ENCODE measurements at regions not wholly inside any gene's neighbourhood (a gene's known extent, or its start where the extent isn't known, plus 50 kb on each side); places are given as distances from the start of the nearest gene placed in this dataset.
A peak's percentile ranks its signal among the peaks of the same experiment; 100 is the strongest.

DNA sequence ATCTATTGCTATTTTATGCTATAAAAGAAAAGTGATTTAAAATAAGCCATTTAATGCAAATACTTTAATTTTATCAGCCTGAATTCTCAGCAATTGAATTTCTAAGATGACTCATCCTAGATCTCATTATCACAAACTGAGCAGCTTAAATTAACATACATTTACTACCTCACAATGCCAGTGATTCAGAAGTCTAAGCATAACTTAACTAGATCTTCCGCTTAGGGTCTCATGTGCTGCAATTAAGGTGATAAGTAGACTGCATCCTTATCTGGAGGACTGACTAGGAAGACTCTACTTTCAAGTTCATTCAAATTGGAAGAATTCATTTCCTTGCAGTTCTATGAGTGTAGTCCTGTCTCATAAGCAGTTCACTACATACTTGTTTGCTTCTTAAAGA lies 286.6 kb downstream of the COL11A1 start:
- Histone ChIP-seq H3K9me2 (replicated peaks; ENCODE audit: low read length) (no peaks in the 10 kb centered on the region), H3K36me3 (ENCODE audit: low read depth, low read length) (no peaks in the 10 kb centered on the region), H3K9ac (ENCODE audit: low read length) (no peak overlapping the region), H3K4me3 (ENCODE audit: low read length) (no peak overlapping the region), H3F3A (ENCODE audit: low read length, unreplicated experiment) (peaks cover 4% of the 10 kb centered on the region), H3K4me2 (ENCODE audit: low read length) (no peak overlapping the region), H4K20me1 (ENCODE audit: low read length) (no peaks in the 10 kb centered on the region), H3K79me2 (ENCODE audit: low read length) (no peaks in the 10 kb centered on the region), H3K27ac (ENCODE audit: low read length) (no peak overlapping the region), H3K27me3 (ENCODE audit: low read length) (no peaks in the 10 kb centered on the region), H2AFZ (ENCODE audit: low read length) (no peak overlapping the region), H3K9me3 (ENCODE audit: low read length) (no peaks in the 10 kb centered on the region), H3K4me1 (ENCODE audit: insufficient read depth, low read length) (peaks cover 24% of the 10 kb centered on the region)
- no peak for DNase-seq
- no peak for ATAC-seq
- TF ChIP-seq EZH2phosphoT487 (IDR thresholded peaks at IDR 0.05; ENCODE audit: borderline replicate concordance, low read length) (no peak), EZH2 (IDR thresholded peaks at IDR 0.05; ENCODE audit: low read length, unreplicated experiment) (no peak)
- TF ChIP-seq, protein P1, sequence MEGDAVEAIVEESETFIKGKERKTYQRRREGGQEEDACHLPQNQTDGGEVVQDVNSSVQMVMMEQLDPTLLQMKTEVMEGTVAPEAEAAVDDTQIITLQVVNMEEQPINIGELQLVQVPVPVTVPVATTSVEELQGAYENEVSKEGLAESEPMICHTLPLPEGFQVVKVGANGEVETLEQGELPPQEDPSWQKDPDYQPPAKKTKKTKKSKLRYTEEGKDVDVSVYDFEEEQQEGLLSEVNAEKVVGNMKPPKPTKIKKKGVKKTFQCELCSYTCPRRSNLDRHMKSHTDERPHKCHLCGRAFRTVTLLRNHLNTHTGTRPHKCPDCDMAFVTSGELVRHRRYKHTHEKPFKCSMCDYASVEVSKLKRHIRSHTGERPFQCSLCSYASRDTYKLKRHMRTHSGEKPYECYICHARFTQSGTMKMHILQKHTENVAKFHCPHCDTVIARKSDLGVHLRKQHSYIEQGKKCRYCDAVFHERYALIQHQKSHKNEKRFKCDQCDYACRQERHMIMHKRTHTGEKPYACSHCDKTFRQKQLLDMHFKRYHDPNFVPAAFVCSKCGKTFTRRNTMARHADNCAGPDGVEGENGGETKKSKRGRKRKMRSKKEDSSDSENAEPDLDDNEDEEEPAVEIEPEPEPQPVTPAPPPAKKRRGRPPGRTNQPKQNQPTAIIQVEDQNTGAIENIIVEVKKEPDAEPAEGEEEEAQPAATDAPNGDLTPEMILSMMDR (conservative IDR thresholded peaks at IDR 0.05; ENCODE audit: low read depth, low read length): no peak
- intact Hi-C loops (cut with micrococcal nuclease): no loop called here
- no TSS peak for BruUV-seq (replicated peaks)
- CTCF ChIA-PET: no interaction called here
- POLR2A ChIA-PET (ENCODE audit: unreplicated experiment): no interaction called here

DNA sequence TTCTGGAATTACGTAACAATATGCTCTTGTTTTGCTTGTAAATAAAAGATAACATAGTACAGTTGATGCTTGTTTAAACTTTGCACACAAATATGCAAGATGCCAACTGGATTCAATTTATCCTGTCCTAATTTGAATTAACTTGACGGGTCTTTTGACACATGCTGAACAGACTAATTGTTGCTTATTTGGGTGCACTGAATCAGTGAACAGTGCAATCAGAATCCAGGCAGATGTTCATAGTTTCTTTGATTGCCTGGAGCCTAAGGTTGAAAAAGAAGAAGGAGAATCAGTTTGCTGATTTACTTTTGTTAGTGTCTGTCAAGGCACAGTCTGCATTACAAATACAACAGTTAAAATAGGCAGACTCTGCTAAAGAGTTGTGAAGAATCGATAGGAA lies 307.9 kb downstream of the COL11A1 start:
- Histone ChIP-seq H3K4me2 (ENCODE audit: low read length) (no peak overlapping the region), H3K9me2 (replicated peaks; ENCODE audit: low read length) (no peaks in the 10 kb centered on the region), H3F3A (ENCODE audit: low read length, unreplicated experiment) (no peaks in the 10 kb centered on the region), H4K20me1 (ENCODE audit: low read length) (no peaks in the 10 kb centered on the region), H3K9ac (ENCODE audit: low read length) (no peak overlapping the region), H3K9me3 (ENCODE audit: low read length) (no peaks in the 10 kb centered on the region), H3K36me3 (ENCODE audit: low read depth, low read length) (no peaks in the 10 kb centered on the region), H3K27ac (ENCODE audit: low read length) (no peak overlapping the region), H3K4me3 (ENCODE audit: low read length) (no peak overlapping the region), H3K79me2 (ENCODE audit: low read length) (no peaks in the 10 kb centered on the region), H2AFZ (ENCODE audit: low read length) (no peak overlapping the region), H3K27me3 (ENCODE audit: low read length) (no peaks in the 10 kb centered on the region), H3K4me1 (ENCODE audit: insufficient read depth, low read length) (peaks cover 6% of the 10 kb centered on the region; the same call in 1 of the 2 replicates)
- TF ChIP-seq, protein P1 (conservative IDR thresholded peaks at IDR 0.05; ENCODE audit: low read depth, low read length): no peak
- TF ChIP-seq EZH2 (IDR thresholded peaks at IDR 0.05; ENCODE audit: low read length, unreplicated experiment): no peak
- TF ChIP-seq EZH2phosphoT487 (IDR thresholded peaks at IDR 0.05; ENCODE audit: borderline replicate concordance, low read length): no peak
- ChIA-PET POLR2A (ENCODE audit: unreplicated experiment) (no interaction called here), CTCF (no interaction called here)
- DNase-seq (no peak), ATAC-seq (no peak)
- intact Hi-C loops (cut with micrococcal nuclease): no loop called here
- no TSS peak for BruUV-seq (replicated peaks)

DNA sequence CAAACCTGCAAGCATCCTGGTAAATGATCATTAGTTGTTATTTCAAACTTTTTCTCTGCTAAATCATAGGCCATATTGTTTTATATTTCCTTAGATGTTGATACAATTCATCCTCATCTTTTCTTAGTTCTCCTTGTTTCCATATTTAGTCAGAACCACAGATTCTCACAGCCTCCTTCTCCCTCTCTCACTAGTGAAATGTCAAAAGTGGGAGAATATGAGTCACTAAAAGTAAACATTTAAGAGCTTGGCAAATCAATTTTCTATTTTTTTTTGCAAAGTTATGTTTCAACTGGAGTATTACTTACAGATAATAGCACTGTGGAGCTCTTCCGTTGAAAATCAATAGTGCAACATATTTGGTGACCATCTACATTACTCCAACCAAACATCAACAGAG lies 308.8 kb downstream of the COL11A1 start:
- BruUV-seq (replicated peaks): no TSS peak

More for the DNA sequence above, 308.8 kb downstream of the COL11A1 start:
- H3K27ac ChIP-seq (ENCODE audit: low read length): no peak overlapping the region
- POLR2A ChIA-PET (ENCODE audit: unreplicated experiment): no interaction called here
- no peak overlapping the region for H3K4me2 ChIP-seq (ENCODE audit: low read length)
- no peak overlapping the region for H3K4me3 ChIP-seq (ENCODE audit: low read length)
- H3K27me3 ChIP-seq (ENCODE audit: low read length): no peaks in the 10 kb centered on the region
- no peaks in the 10 kb centered on the region for H3K79me2 ChIP-seq (ENCODE audit: low read length)
- TF ChIP-seq EZH2phosphoT487 (IDR thresholded peaks at IDR 0.05; ENCODE audit: borderline replicate concordance, low read length) (no peak), EZH2 (IDR thresholded peaks at IDR 0.05; ENCODE audit: low read length, unreplicated experiment) (no peak)
- TF ChIP-seq, protein P1 (conservative IDR thresholded peaks at IDR 0.05; ENCODE audit: low read depth, low read length): no peak
- H3K9me3 ChIP-seq (ENCODE audit: low read length): no peaks in the 10 kb centered on the region
- H2AFZ ChIP-seq (ENCODE audit: low read length): no peak overlapping the region
- H3K36me3 ChIP-seq (ENCODE audit: low read depth, low read length): no peaks in the 10 kb centered on the region
- H3K4me1 ChIP-seq (ENCODE audit: insufficient read depth, low read length): peaks cover 6% of the 10 kb centered on the region; the same call in 1 of the 2 replicates
- CTCF ChIA-PET: no interaction called here
- no peak overlapping the region for H3K9ac ChIP-seq (ENCODE audit: low read length)
- H3K9me2 ChIP-seq (replicated peaks; ENCODE audit: low read length): no peaks in the 10 kb centered on the region
- H4K20me1 ChIP-seq (ENCODE audit: low read length): no peaks in the 10 kb centered on the region
- peak; percentile 46 for DNase-seq
- intact Hi-C loops (cut with micrococcal nuclease): no loop called here
- no peaks in the 10 kb centered on the region for H3F3A ChIP-seq (ENCODE audit: low read length, unreplicated experiment)
- no peak for ATAC-seq

All from PC-3 (cell line).